ENCODE measurements at regions not wholly inside any gene's neighbourhood (a gene's known extent, or its start where the extent isn't known, plus 50 kb on each side); places are given as distances from the start of the nearest gene placed in this dataset.

GRCh38 chr9:89821081-89821480, 216.3 kb downstream of the GADD45G start:
- H3K27me3 ChIP-seq (ENCODE audit: control insufficient read depth, insufficient read depth, low read length): 0 out of 2 replicates have a peak, but pooled peaks cover 2% of the 10 kb centered on the region
- no peaks in the 10 kb centered on the region for H3K9me3 ChIP-seq (ENCODE audit: control insufficient read depth, insufficient read depth, low read depth, low read length)
- H3K4me1 ChIP-seq (ENCODE audit: control insufficient read depth, insufficient read depth, low read length): peaks cover 3% of the 10 kb centered on the region; the same call in 1 of the 2 replicates
- H3K4me3 ChIP-seq (ENCODE audit: low read depth, low read length): no peak overlapping the region
- H3K9ac ChIP-seq (ENCODE audit: low read length): no peak overlapping the region
- H3K27ac ChIP-seq (ENCODE audit: low read depth, low read length): no peak overlapping the region
- H3K36me3 ChIP-seq (ENCODE audit: control insufficient read depth, insufficient read depth, low read length): no peaks in the 10 kb centered on the region

GRCh38 chr9:89822996-89823395, 218.2 kb downstream of the GADD45G start:
- Histone ChIP-seq H3K36me3 (ENCODE audit: control insufficient read depth, insufficient read depth, low read length) (no peaks in the 10 kb centered on the region), H3K4me1 (ENCODE audit: control insufficient read depth, insufficient read depth, low read length) (peaks cover 3% of the 10 kb centered on the region; the same call in 1 of the 2 replicates), H3K27me3 (ENCODE audit: control insufficient read depth, insufficient read depth, low read length) (0 out of 2 replicates have a peak, but pooled peaks cover 2% of the 10 kb centered on the region), H3K9ac (ENCODE audit: low read length) (no peak overlapping the region), H3K9me3 (ENCODE audit: control insufficient read depth, insufficient read depth, low read depth, low read length) (no peaks in the 10 kb centered on the region), H3K4me3 (ENCODE audit: low read depth, low read length) (no peak overlapping the region), H3K27ac (ENCODE audit: low read depth, low read length) (no peak overlapping the region)

- H3K36me3 ChIP-seq (ENCODE audit: control insufficient read depth, insufficient read depth, low read length): no peaks in the 10 kb centered on the region
- no peak overlapping the region for H3K27ac ChIP-seq (ENCODE audit: low read depth, low read length)
- H3K4me1 ChIP-seq (ENCODE audit: control insufficient read depth, insufficient read depth, low read length): peaks cover 3% of the 10 kb centered on the region; the same call in 1 of the 2 replicates
- no peak overlapping the region for H3K4me3 ChIP-seq (ENCODE audit: low read depth, low read length)
- no peak overlapping the region for H3K9ac ChIP-seq (ENCODE audit: low read length)
- H3K9me3 ChIP-seq (ENCODE audit: control insufficient read depth, insufficient read depth, low read depth, low read length): no peaks in the 10 kb centered on the region
- H3K27me3 ChIP-seq (ENCODE audit: control insufficient read depth, insufficient read depth, low read length): 0 out of 2 replicates have a peak, but pooled peaks cover 2% of the 10 kb centered on the region
Measured at GRCh38 chr9:89825669-89826068, 220.9 kb downstream of the GADD45G start.

GRCh38 chr9:89826186-89826585, 221.4 kb downstream of the GADD45G start:
- H3K27me3 ChIP-seq (ENCODE audit: control insufficient read depth, insufficient read depth, low read length): no peaks in the 10 kb centered on the region
- no peaks in the 10 kb centered on the region for H3K9me3 ChIP-seq (ENCODE audit: control insufficient read depth, insufficient read depth, low read depth, low read length)
- H3K36me3 ChIP-seq (ENCODE audit: control insufficient read depth, insufficient read depth, low read length): no peaks in the 10 kb centered on the region
- no peak overlapping the region for H3K4me3 ChIP-seq (ENCODE audit: low read depth, low read length)
- H3K27ac ChIP-seq (ENCODE audit: low read depth, low read length): no peak overlapping the region
- H3K4me1 ChIP-seq (ENCODE audit: control insufficient read depth, insufficient read depth, low read length): no peaks in the 10 kb centered on the region
- H3K9ac ChIP-seq (ENCODE audit: low read length): no peak overlapping the region

GRCh38 chr9:89829346-89829745, 224.5 kb downstream of the GADD45G start:
- H3K27me3 ChIP-seq (ENCODE audit: control insufficient read depth, insufficient read depth, low read length): no peaks in the 10 kb centered on the region
- no peaks in the 10 kb centered on the region for H3K9me3 ChIP-seq (ENCODE audit: control insufficient read depth, insufficient read depth, low read depth, low read length)
- no peak overlapping the region for H3K4me3 ChIP-seq (ENCODE audit: low read depth, low read length)
- no peaks in the 10 kb centered on the region for H3K4me1 ChIP-seq (ENCODE audit: control insufficient read depth, insufficient read depth, low read length)
- no peak overlapping the region for H3K27ac ChIP-seq (ENCODE audit: low read depth, low read length)
- no peaks in the 10 kb centered on the region for H3K36me3 ChIP-seq (ENCODE audit: control insufficient read depth, insufficient read depth, low read length)
- no peak overlapping the region for H3K9ac ChIP-seq (ENCODE audit: low read length)

GRCh38 chr9:89835666-89836065, 230.9 kb downstream of the GADD45G start:
- H3K27me3 ChIP-seq (ENCODE audit: control insufficient read depth, insufficient read depth, low read length): no peaks in the 10 kb centered on the region
- H3K27ac ChIP-seq (ENCODE audit: low read depth, low read length): no peak overlapping the region
- no peaks in the 10 kb centered on the region for H3K36me3 ChIP-seq (ENCODE audit: control insufficient read depth, insufficient read depth, low read length)
- H3K4me3 ChIP-seq (ENCODE audit: low read depth, low read length): no peak overlapping the region
- peaks cover 22% of the 10 kb centered on the region for H3K4me1 ChIP-seq (ENCODE audit: control insufficient read depth, insufficient read depth, low read length)
- H3K9me3 ChIP-seq (ENCODE audit: control insufficient read depth, insufficient read depth, low read depth, low read length): no peaks in the 10 kb centered on the region
- H3K9ac ChIP-seq (ENCODE audit: low read length): no peak overlapping the region

- H3K4me1 ChIP-seq (ENCODE audit: control insufficient read depth, insufficient read depth, low read length): peaks cover 26% of the 10 kb centered on the region
- no peaks in the 10 kb centered on the region for H3K27me3 ChIP-seq (ENCODE audit: control insufficient read depth, insufficient read depth, low read length)
- H3K9me3 ChIP-seq (ENCODE audit: control insufficient read depth, insufficient read depth, low read depth, low read length): no peaks in the 10 kb centered on the region
Measured at GRCh38 chr9:89837162-89837933, 232.5 kb downstream of the GADD45G start.

DNA sequence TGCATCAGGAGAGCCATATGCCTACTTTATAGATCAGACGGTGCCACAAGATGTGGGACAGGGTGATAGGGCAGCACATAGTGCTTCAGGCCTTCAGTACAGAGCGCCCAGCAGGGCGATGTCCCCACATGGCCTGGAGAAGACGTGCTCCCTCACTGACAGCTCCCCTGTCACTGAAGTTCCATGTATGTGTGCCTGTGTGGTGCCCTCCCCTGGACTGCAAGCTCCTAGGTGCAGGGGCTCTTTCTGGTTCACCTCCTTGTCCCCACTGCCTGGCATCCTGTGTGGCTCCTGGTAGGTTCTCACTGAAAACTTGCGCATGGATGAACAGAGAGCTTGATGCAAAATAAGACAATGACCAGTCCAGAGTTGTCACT, 233.1 kb downstream of the GADD45G start:
- Histone ChIP-seq H3K27ac (ENCODE audit: low read depth, low read length) (no peak overlapping the region), H3K27me3 (ENCODE audit: control insufficient read depth, insufficient read depth, low read length) (no peaks in the 10 kb centered on the region), H3K36me3 (ENCODE audit: control insufficient read depth, insufficient read depth, low read length) (no peaks in the 10 kb centered on the region), H3K9me3 (ENCODE audit: control insufficient read depth, insufficient read depth, low read depth, low read length) (no peaks in the 10 kb centered on the region), H3K4me1 (ENCODE audit: control insufficient read depth, insufficient read depth, low read length) (peaks cover 26% of the 10 kb centered on the region), H3K4me3 (ENCODE audit: low read depth, low read length) (no peak overlapping the region), H3K9ac (ENCODE audit: low read length) (no peak overlapping the region)

More at GRCh38 chr9:89837162-89837933, 232.5 kb downstream of the GADD45G start:
- Histone ChIP-seq H3K9ac (ENCODE audit: low read length) (no peak overlapping the region), H3K4me3 (ENCODE audit: low read depth, low read length) (no peak overlapping the region), H3K36me3 (ENCODE audit: control insufficient read depth, insufficient read depth, low read length) (no peaks in the 10 kb centered on the region), H3K27ac (ENCODE audit: low read depth, low read length) (no peak overlapping the region)

- Histone ChIP-seq H3K4me3 (ENCODE audit: low read depth, low read length) (no peak overlapping the region), H3K9ac (ENCODE audit: low read length) (no peak overlapping the region), H3K4me1 (ENCODE audit: control insufficient read depth, insufficient read depth, low read length) (peaks cover 26% of the 10 kb centered on the region), H3K36me3 (ENCODE audit: control insufficient read depth, insufficient read depth, low read length) (no peaks in the 10 kb centered on the region), H3K27ac (ENCODE audit: low read depth, low read length) (no peak overlapping the region), H3K9me3 (ENCODE audit: control insufficient read depth, insufficient read depth, low read depth, low read length) (no peaks in the 10 kb centered on the region), H3K27me3 (ENCODE audit: control insufficient read depth, insufficient read depth, low read length) (no peaks in the 10 kb centered on the region)
Measured at GRCh38 chr9:89838621-89839020, 233.8 kb downstream of the GADD45G start.

GRCh38 chr9:89839449-89839848, 234.6 kb downstream of the GADD45G start:
- no peak overlapping the region for H3K4me3 ChIP-seq (ENCODE audit: low read depth, low read length)
- H3K36me3 ChIP-seq (ENCODE audit: control insufficient read depth, insufficient read depth, low read length): no peaks in the 10 kb centered on the region
- no peak overlapping the region for H3K27ac ChIP-seq (ENCODE audit: low read depth, low read length)
- H3K4me1 ChIP-seq (ENCODE audit: control insufficient read depth, insufficient read depth, low read length): peaks cover 26% of the 10 kb centered on the region
- H3K9ac ChIP-seq (ENCODE audit: low read length): no peak overlapping the region
- H3K27me3 ChIP-seq (ENCODE audit: control insufficient read depth, insufficient read depth, low read length): no peaks in the 10 kb centered on the region
- H3K9me3 ChIP-seq (ENCODE audit: control insufficient read depth, insufficient read depth, low read depth, low read length): no peaks in the 10 kb centered on the region

DNA sequence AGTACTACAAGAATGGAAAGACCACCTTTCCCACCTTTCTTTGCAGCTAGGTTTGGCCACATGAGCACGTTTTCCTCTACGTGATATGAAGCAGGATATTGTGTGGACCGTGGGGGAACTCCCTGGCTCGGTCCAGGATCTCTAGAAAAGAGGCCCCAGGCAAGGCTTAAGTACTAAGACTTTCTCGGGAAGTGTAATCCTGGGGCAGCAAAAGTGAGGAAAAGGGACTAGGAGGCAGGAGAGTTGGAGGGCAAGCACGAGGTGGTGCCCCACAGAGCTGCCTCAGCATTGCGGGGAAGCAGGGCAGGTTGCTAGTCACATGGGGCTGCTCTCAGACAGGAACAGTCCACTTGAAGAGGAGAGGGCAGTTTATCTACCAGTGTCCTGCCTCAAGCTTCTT, 235.1 kb downstream of the GADD45G start:
- Histone ChIP-seq H3K9ac (ENCODE audit: low read length) (no peak overlapping the region), H3K27ac (ENCODE audit: low read depth, low read length) (no peak overlapping the region), H3K9me3 (ENCODE audit: control insufficient read depth, insufficient read depth, low read depth, low read length) (no peaks in the 10 kb centered on the region), H3K27me3 (ENCODE audit: control insufficient read depth, insufficient read depth, low read length) (no peaks in the 10 kb centered on the region), H3K4me1 (ENCODE audit: control insufficient read depth, insufficient read depth, low read length) (peaks cover 26% of the 10 kb centered on the region), H3K4me3 (ENCODE audit: low read depth, low read length) (no peak overlapping the region), H3K36me3 (ENCODE audit: control insufficient read depth, insufficient read depth, low read length) (no peaks in the 10 kb centered on the region)

All from HUES6 (cell line).